ENCODE measurements at regions not wholly inside any gene's neighbourhood (a gene's known extent, or its start where the extent isn't known, plus 50 kb on each side); places are given as distances from the start of the nearest gene placed in this dataset.

DNA sequence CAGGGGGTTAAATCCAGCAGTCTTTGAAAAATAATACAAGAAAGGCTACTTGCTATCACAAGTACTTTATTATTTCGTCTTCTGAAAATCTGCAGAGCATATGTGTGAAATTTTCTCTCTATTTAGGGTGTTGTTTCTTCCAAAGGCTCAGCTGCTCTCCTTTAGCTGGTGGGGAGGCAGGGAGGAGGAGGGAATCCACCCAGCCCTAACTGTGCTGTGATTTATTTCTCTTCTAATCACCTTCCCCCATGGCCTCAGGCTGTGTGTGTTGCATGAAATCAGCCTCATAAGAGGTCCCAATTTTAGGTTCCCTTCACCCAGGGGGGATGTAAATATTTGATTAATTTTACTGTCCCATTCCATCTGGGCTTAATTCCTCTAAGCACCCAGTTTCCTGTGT is 77.6 kb upstream of the PGBD5 start:
- TF ChIP-seq, protein P1, sequence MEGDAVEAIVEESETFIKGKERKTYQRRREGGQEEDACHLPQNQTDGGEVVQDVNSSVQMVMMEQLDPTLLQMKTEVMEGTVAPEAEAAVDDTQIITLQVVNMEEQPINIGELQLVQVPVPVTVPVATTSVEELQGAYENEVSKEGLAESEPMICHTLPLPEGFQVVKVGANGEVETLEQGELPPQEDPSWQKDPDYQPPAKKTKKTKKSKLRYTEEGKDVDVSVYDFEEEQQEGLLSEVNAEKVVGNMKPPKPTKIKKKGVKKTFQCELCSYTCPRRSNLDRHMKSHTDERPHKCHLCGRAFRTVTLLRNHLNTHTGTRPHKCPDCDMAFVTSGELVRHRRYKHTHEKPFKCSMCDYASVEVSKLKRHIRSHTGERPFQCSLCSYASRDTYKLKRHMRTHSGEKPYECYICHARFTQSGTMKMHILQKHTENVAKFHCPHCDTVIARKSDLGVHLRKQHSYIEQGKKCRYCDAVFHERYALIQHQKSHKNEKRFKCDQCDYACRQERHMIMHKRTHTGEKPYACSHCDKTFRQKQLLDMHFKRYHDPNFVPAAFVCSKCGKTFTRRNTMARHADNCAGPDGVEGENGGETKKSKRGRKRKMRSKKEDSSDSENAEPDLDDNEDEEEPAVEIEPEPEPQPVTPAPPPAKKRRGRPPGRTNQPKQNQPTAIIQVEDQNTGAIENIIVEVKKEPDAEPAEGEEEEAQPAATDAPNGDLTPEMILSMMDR (conservative IDR thresholded peaks at IDR 0.05; ENCODE audit: control insufficient read depth, insufficient read depth, low read depth, low read length): no peak
- no peak overlapping the region for H3K4me3 ChIP-seq (ENCODE audit: control insufficient read depth, low read depth, low read length)
- DNase-seq (ENCODE audit: low read depth): no peak

DNA sequence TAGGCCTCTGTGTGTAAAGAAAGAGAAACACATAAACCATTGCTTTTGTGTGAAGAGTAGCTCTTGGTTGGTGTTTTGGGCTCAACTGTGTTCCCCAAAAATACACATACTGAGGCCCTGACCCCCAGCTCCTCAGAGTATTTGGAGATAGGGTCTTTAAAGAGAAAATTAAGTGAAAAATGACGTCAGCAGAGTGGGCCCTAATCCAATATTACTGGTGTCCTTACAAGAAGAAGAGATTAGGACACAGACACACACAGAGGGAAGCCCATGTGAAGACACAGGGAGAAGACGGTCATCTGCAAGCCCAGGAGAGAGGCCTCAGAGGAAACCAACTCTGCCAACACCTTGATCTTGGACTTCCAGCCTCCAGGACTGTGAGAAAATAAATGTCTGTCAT is 76.9 kb upstream of the PGBD5 start:
- TF ChIP-seq, protein P1 (conservative IDR thresholded peaks at IDR 0.05; ENCODE audit: control insufficient read depth, insufficient read depth, low read depth, low read length): no peak
- no peak overlapping the region for H3K4me3 ChIP-seq (ENCODE audit: control insufficient read depth, low read depth, low read length)
- no peak for DNase-seq (ENCODE audit: low read depth)

GRCh38 chr1:230502306-230502705 is 76.2 kb upstream of the PGBD5 start:
- no peak for DNase-seq (ENCODE audit: low read depth)
- TF ChIP-seq, protein P1 (conservative IDR thresholded peaks at IDR 0.05; ENCODE audit: control insufficient read depth, insufficient read depth, low read depth, low read length): no peak
- H3K4me3 ChIP-seq (ENCODE audit: control insufficient read depth, low read depth, low read length): no peak overlapping the region

GRCh38 chr1:230501849-230502248 is 75.7 kb upstream of the PGBD5 start:
- TF ChIP-seq, protein P1 (conservative IDR thresholded peaks at IDR 0.05; ENCODE audit: control insufficient read depth, insufficient read depth, low read depth, low read length): no peak

DNA sequence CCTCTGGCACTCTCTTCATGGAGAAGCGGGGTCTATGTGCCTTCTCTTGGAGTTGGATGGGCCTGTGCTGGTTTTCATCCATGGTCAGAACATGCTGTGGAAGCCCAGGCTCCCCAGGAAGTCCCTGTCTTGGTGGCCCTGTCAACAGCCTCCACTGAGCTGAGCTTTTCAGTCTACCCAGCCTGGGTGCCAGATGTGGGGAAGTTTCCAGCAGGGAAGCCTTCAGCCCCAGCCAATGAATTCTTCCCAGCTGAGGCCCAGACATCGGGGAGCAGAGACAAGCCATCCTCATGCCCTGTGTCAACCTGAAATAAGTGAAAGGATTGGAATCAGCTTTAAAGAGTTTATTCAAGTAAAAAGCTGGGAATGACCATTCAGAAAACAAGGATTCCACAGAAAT is 75.1 kb upstream of the PGBD5 start:
- no peak for DNase-seq (ENCODE audit: low read depth)
- TF ChIP-seq, protein P1 (conservative IDR thresholded peaks at IDR 0.05; ENCODE audit: control insufficient read depth, insufficient read depth, low read depth, low read length): no peak
- H3K4me3 ChIP-seq (ENCODE audit: control insufficient read depth, low read depth, low read length): no peak overlapping the region

More at GRCh38 chr1:230501849-230502248, 75.7 kb upstream of the PGBD5 start:
- no peak overlapping the region for H3K4me3 ChIP-seq (ENCODE audit: control insufficient read depth, low read depth, low read length)
- DNase-seq (ENCODE audit: low read depth): no peak

- DNase-seq (ENCODE audit: low read depth): no peak
- TF ChIP-seq, protein P1 (conservative IDR thresholded peaks at IDR 0.05; ENCODE audit: control insufficient read depth, insufficient read depth, low read depth, low read length): no peak
- no peak overlapping the region for H3K4me3 ChIP-seq (ENCODE audit: control insufficient read depth, low read depth, low read length)
These were observed 73.9 kb upstream of the PGBD5 start for GRCh38 chr1:230500063-230500462.

DNA sequence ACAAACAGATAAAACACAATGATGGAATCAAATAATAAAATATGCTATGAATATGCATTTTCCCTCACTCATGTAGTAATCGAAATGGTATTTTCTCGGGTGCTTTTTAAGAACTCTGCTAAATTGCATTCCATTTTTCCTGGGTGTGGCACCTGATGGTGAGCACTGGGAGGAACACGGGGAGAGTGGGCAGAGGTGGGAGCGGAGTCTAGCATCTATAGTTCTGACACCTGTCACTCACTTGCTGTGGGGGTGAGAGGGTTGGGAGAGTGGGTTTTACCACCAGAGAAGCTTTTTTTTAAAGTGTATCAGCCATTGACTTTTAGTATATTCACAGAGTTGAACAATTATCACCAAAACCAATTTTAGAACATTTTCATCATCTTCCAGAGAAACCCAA is 73.4 kb upstream of the PGBD5 start:
- no peak overlapping the region for H3K4me3 ChIP-seq (ENCODE audit: control insufficient read depth, low read depth, low read length)
- DNase-seq (ENCODE audit: low read depth): no peak
- TF ChIP-seq, protein P1 (conservative IDR thresholded peaks at IDR 0.05; ENCODE audit: control insufficient read depth, insufficient read depth, low read depth, low read length): no peak
